ENCODE measurements at regions not wholly inside any gene's neighbourhood (a gene's known extent, or its start where the extent isn't known, plus 50 kb on each side); places are given as distances from the start of the nearest gene placed in this dataset.
"Not testable (repeated sequence)": the region's sequence is repeated elsewhere in the genome, so short reads cannot be mapped to it uniquely, and the experiment has no call there.

- no peak for DNase-seq (ENCODE audit: low spot score)
- no peak for TF ChIP-seq CTCF (IDR thresholded peaks at IDR 0.05; ENCODE audit: extremely low read depth, insufficient read depth, missing control alignments)
- in situ Hi-C loops (cut with MboI; ENCODE audit: low pct_unique_long_range_greater_than_20kb, low sequenced_read_pairs, unreplicated experiment), result loop anchor here (10.0 to 25.0 kb wide), 2 partner anchors 79 to 178 kb away; no protein-coding TSS in a partner anchor
Measured at GRCh38 chr20:53734006-53734688, 140.5 kb upstream of the ZNF217 start.

GRCh38 chr20:53731595-53731994 is 138.0 kb upstream of the ZNF217 start:
- TF ChIP-seq CTCF (IDR thresholded peaks at IDR 0.05; ENCODE audit: extremely low read depth, insufficient read depth, missing control alignments), result no peak
- no peak for DNase-seq (ENCODE audit: low spot score)
- in situ Hi-C loops (cut with MboI; ENCODE audit: low pct_unique_long_range_greater_than_20kb, low sequenced_read_pairs, unreplicated experiment), result loop anchor here (10.0 to 25.0 kb wide), 2 partner anchors 77 to 181 kb away; no protein-coding TSS in a partner anchor

- no peak for TF ChIP-seq CTCF (IDR thresholded peaks at IDR 0.05; ENCODE audit: extremely low read depth, insufficient read depth, missing control alignments)
- in situ Hi-C loops (cut with MboI; ENCODE audit: low pct_unique_long_range_greater_than_20kb, low sequenced_read_pairs, unreplicated experiment), result loop anchor here (25.0 kb wide), 1 partner anchor 184 kb away; no protein-coding TSS in a partner anchor
- no peak for DNase-seq (ENCODE audit: low spot score)
Measured at GRCh38 chr20:53728359-53728758, 134.7 kb upstream of the ZNF217 start.

GRCh38 chr20:53727239-53727638 is 133.6 kb upstream of the ZNF217 start:
- DNase-seq (ENCODE audit: low spot score), result not testable (repeated sequence)
- in situ Hi-C loops (cut with MboI; ENCODE audit: low pct_unique_long_range_greater_than_20kb, low sequenced_read_pairs, unreplicated experiment), result loop anchor here (25.0 kb wide), 1 partner anchor 185 kb away; no protein-coding TSS in a partner anchor

GRCh38 chr20:53725575-53725970 is 131.9 kb upstream of the ZNF217 start:
- in situ Hi-C loops (cut with MboI; ENCODE audit: low pct_unique_long_range_greater_than_20kb, low sequenced_read_pairs, unreplicated experiment), result loop anchor here (25.0 kb wide), 1 partner anchor 187 kb away; no protein-coding TSS in a partner anchor
- no peak for TF ChIP-seq CTCF (IDR thresholded peaks at IDR 0.05; ENCODE audit: extremely low read depth, insufficient read depth, missing control alignments)
- no peak for DNase-seq (ENCODE audit: low spot score)

GRCh38 chr20:53723621-53724020 is 130.0 kb upstream of the ZNF217 start:
- in situ Hi-C loops (cut with MboI; ENCODE audit: low pct_unique_long_range_greater_than_20kb, low sequenced_read_pairs, unreplicated experiment), result no loop called here
- no peak for TF ChIP-seq CTCF (IDR thresholded peaks at IDR 0.05; ENCODE audit: extremely low read depth, insufficient read depth, missing control alignments)
- DNase-seq (ENCODE audit: low spot score), result no peak

- DNase-seq (ENCODE audit: low spot score), result no peak
- no peak for TF ChIP-seq CTCF (IDR thresholded peaks at IDR 0.05; ENCODE audit: extremely low read depth, insufficient read depth, missing control alignments)
- in situ Hi-C loops (cut with MboI; ENCODE audit: low pct_unique_long_range_greater_than_20kb, low sequenced_read_pairs, unreplicated experiment), result no loop called here
Measured at GRCh38 chr20:53723045-53723444, 129.4 kb upstream of the ZNF217 start.
